ENCODE measurements at regions not wholly inside any gene's neighbourhood (a gene's known extent, or its start where the extent isn't known, plus 50 kb on each side); places are given as distances from the start of the nearest gene placed in this dataset.

DNA sequence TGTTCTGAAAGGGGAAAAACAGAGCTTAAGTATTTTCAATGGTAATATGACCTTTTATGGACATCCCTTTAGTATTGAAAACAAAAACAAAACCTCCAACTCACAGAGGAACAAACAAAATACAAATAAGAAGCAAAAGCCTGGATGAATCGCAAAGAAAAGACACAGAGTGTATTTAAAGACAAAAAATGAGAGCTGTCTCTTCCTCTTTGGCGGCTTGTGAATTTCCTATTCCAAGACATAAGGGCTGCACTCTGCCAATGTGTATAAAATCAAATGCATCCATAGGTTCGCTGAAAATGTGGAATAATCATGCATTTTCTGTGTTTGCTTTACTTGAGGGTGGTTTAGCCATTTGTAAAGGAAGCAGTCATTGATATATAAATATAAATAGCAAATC, 739.3 kb upstream of the ZNF608 start (continued):
- TF ChIP-seq SUPT20H (IDR thresholded peaks at IDR 0.05; ENCODE audit: borderline replicate concordance, control insufficient read depth, low read depth, low read length) (no peak), STAT3 (IDR thresholded peaks at IDR 0.05; ENCODE audit: low read depth, low read length) (no peak), ZNF207 (IDR thresholded peaks at IDR 0.05; ENCODE audit: borderline replicate concordance) (no peak), NFYA (IDR thresholded peaks at IDR 0.05; ENCODE audit: borderline replicate concordance, low read depth, low read length) (no peak), SMAD5 (IDR thresholded peaks at IDR 0.05; ENCODE audit: low read depth) (no peak), CBX5 (IDR thresholded peaks at IDR 0.05; ENCODE audit: low read depth) (no peak)
- TF ChIP-seq, protein P1, sequence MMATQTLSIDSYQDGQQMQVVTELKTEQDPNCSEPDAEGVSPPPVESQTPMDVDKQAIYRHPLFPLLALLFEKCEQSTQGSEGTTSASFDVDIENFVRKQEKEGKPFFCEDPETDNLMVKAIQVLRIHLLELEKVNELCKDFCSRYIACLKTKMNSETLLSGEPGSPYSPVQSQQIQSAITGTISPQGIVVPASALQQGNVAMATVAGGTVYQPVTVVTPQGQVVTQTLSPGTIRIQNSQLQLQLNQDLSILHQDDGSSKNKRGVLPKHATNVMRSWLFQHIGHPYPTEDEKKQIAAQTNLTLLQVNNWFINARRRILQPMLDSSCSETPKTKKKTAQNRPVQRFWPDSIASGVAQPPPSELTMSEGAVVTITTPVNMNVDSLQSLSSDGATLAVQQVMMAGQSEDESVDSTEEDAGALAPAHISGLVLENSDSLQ (IDR thresholded peaks at IDR 0.05), result no peak
- TF ChIP-seq, protein P2, sequence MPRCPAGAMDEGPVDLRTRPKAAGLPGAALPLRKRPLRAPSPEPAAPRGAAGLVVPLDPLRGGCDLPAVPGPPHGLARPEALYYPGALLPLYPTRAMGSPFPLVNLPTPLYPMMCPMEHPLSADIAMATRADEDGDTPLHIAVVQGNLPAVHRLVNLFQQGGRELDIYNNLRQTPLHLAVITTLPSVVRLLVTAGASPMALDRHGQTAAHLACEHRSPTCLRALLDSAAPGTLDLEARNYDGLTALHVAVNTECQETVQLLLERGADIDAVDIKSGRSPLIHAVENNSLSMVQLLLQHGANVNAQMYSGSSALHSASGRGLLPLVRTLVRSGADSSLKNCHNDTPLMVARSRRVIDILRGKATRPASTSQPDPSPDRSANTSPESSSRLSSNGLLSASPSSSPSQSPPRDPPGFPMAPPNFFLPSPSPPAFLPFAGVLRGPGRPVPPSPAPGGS (IDR thresholded peaks at IDR 0.05; ENCODE audit: borderline replicate concordance, insufficient read depth, low read depth, low read length, poor library complexity, severe bottlenecking), result no peak

DNA sequence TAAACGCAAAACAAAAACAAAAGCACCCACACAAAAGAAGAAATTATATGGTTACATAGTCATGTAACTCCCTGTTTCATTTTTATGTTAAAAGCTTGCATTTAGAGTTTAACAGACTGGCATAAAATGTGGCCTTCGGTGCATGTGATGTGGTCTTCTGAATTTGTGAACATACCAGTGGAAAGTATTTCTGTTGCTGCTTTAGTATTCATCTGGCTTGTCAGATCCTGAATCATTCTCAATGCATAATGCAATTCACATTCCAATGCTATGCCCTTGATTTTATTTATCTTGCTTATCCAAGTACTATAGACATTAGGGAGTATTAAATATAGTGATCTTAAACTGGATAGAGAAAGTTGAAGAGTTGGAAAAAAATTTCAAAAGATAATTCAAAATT, 740.2 kb upstream of the ZNF608 start:
- FAIRE-seq (no peak), DNase-seq (ENCODE audit: low read depth, low spot score) (no peak), ATAC-seq (no peak)
- no peaks in the 10 kb centered on the region for H4K20me1 ChIP-seq (ENCODE audit: control insufficient read depth, insufficient read depth)
- H3K79me2 ChIP-seq (ENCODE audit: control insufficient read depth, insufficient read depth, low read length), result no peaks in the 10 kb centered on the region
- H2AFZ ChIP-seq (ENCODE audit: control insufficient read depth, low read depth, low read length), result no peak overlapping the region
- no peaks in the 10 kb centered on the region for H3K27me3 ChIP-seq (replicated peaks in 1 of 2; ENCODE audit: control insufficient read depth in 2 of 2, insufficient read depth in 2 of 2, low read length in 1 of 2)
- intact Hi-C loops (cut with micrococcal nuclease; ENCODE audit: unreplicated experiment), result no loop called here
- in situ Hi-C loops (cut with MboI), result no loop called here
- no peak overlapping the region for H3K4me2 ChIP-seq (ENCODE audit: control insufficient read depth, insufficient read depth)
- no peak overlapping the region for H3K27ac ChIP-seq (ENCODE audit: control insufficient read depth, insufficient read depth)
- ChIA-PET RAD21 (ENCODE audit: unreplicated experiment) (interaction anchor here (0.6 kb wide), 1 partner anchor 592 kb away, joined by 3 read pairs; no protein-coding TSS in a partner anchor), SMC1A (ENCODE audit: uncharacterized antibody, unreplicated experiment) (interaction anchor here (0.6 kb wide), 2 partner anchors 16 to 913 kb away, joined by 3 read pairs; no protein-coding TSS in a partner anchor), POLR2A (no interaction called here), CTCF (interaction anchor here (0.7 kb wide), 1 partner anchor 185 kb away, joined by 3 read pairs; no protein-coding TSS in a partner anchor)
- no peak overlapping the region for H3K4me3 ChIP-seq
- no peak overlapping the region for H3K9ac ChIP-seq (ENCODE audit: control insufficient read depth, insufficient read depth, low read length)
- no peaks in the 10 kb centered on the region for H3K4me1 ChIP-seq (ENCODE audit: control insufficient read depth, insufficient read depth, low read length)
- no peaks in the 10 kb centered on the region for H3K9me3 ChIP-seq (replicated peaks; ENCODE audit: control insufficient read depth, insufficient read depth, low read length)
- BruUV-seq (replicated peaks), result no TSS peak
- 84% methylated on average over 2 of the region's 2 CpGs for WGBS (ENCODE audit: insufficient coverage, insufficient replicate concordance, low lambda C conversion rate, missing lambda C conversion rate)
- no peaks in the 10 kb centered on the region for H3K36me3 ChIP-seq (ENCODE audit: control insufficient read depth in 2 of 2, insufficient read depth in 2 of 2, low read length in 1 of 2)
- TF ChIP-seq SREBF2 (IDR thresholded peaks at IDR 0.05; ENCODE audit: low read length) (no peak), CREB1 (IDR thresholded peaks at IDR 0.05; ENCODE audit: low read depth) (no peak), TCF3 (IDR thresholded peaks at IDR 0.05; ENCODE audit: borderline replicate concordance, insufficient read depth, low read depth, low read length) (no peak), MTA2 (IDR thresholded peaks at IDR 0.05; ENCODE audit: low read depth) (no peak), RB1 (IDR thresholded peaks at IDR 0.05; ENCODE audit: borderline replicate concordance) (no peak), ATF7 (IDR thresholded peaks at IDR 0.05; ENCODE audit: low read depth) (no peak), HDAC2 (IDR thresholded peaks at IDR 0.05) (no peak), EED (IDR thresholded peaks at IDR 0.05; ENCODE audit: low read depth) (no peak)
- TF ChIP-seq, protein P3, sequence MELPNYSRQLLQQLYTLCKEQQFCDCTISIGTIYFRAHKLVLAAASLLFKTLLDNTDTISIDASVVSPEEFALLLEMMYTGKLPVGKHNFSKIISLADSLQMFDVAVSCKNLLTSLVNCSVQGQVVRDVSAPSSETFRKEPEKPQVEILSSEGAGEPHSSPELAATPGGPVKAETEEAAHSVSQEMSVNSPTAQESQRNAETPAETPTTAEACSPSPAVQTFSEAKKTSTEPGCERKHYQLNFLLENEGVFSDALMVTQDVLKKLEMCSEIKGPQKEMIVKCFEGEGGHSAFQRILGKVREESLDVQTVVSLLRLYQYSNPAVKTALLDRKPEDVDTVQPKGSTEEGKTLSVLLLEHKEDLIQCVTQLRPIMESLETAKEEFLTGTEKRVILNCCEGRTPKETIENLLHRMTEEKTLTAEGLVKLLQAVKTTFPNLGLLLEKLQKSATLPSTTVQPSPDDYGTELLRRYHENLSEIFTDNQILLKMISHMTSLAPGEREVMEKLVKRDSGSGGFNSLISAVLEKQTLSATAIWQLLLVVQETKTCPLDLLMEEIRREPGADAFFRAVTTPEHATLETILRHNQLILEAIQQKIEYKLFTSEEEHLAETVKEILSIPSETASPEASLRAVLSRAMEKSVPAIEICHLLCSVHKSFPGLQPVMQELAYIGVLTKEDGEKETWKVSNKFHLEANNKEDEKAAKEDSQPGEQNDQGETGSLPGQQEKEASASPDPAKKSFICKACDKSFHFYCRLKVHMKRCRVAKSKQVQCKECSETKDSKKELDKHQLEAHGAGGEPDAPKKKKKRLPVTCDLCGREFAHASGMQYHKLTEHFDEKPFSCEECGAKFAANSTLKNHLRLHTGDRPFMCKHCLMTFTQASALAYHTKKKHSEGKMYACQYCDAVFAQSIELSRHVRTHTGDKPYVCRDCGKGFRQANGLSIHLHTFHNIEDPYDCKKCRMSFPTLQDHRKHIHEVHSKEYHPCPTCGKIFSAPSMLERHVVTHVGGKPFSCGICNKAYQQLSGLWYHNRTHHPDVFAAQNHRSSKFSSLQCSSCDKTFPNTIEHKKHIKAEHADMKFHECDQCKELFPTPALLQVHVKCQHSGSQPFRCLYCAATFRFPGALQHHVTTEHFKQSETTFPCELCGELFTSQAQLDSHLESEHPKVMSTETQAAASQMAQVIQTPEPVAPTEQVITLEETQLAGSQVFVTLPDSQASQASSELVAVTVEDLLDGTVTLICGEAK (IDR thresholded peaks at IDR 0.05; ENCODE audit: borderline replicate concordance), result no peak
- TF ChIP-seq, protein P2 (IDR thresholded peaks at IDR 0.05; ENCODE audit: borderline replicate concordance, insufficient read depth, low read depth, low read length, poor library complexity, severe bottlenecking), result no peak

All from GM12878 (cell line).